ENCODE measurements at regions not wholly inside any gene's neighbourhood (a gene's known extent, or its start where the extent isn't known, plus 50 kb on each side); places are given as distances from the start of the nearest gene placed in this dataset.

DNA sequence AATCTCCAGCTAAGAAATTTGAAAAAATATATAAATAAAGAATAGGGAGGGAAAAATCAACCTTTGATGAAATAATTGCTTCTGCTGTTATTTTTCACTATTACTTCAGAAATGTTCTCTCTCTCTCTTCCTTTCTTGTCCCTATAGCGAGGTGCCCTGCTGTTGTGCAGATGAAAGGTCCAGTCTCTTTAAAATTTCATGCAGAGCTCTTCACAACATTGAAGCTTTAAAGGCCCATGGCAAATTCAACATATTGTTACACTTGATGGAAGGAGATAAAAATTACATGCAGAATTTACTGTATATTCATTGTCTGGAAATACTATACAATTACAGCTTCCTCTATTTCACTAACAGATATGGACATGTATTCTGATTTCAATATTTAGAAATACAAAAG, 86.4 kb upstream of the PSMD7 start:
- no peak for TF ChIP-seq CTCF (IDR thresholded peaks at IDR 0.05; ENCODE audit: low read depth, low read length, poor library complexity, severe bottlenecking)
- TF ChIP-seq EZH2phosphoT487 (IDR thresholded peaks at IDR 0.05; ENCODE audit: borderline replicate concordance, low read length), result no peak

Data from DOHH2 (cell line).